Smooth muscle cell (in vitro differentiated cells): ENCODE measurements at regions not wholly inside any gene's neighbourhood (a gene's known extent, or its start where the extent isn't known, plus 50 kb on each side); places are given as distances from the start of the nearest gene placed in this dataset.
A peak's percentile ranks its signal among the peaks of the same experiment; 100 is the strongest.
"Not testable (repeated sequence)": the region's sequence is repeated elsewhere in the genome, so short reads cannot be mapped to it uniquely, and the experiment has no call there.

ENCODE experiments used
- DNase-seq: peaks from one replicate; lab custom pipeline; 2025; ENCODE audit not compliant: unreplicated experiment; lab: John Stamatoyannopoulos, UW
- H2AFZ ChIP-seq: fragments of 200-600 bp; sonication (generic); 2 replicates; pipeline ENCODE4 v1.6.0; 2016; ENCODE audit warnings: antibody characterized with exemption, low read depth, mild to moderate bottlenecking
- H3F3A ChIP-seq: fragments of 200-600 bp; sonication (generic); 2 replicates; pipeline ENCODE4 v1.6.0; 2017; ENCODE audit warnings: antibody characterized with exemption, low read depth
- H3K27ac ChIP-seq: fragments of 200-600 bp; sonication (generic); 2 replicates; pipeline ENCODE4 v1.5.1; 2016; ENCODE audit warnings: low read depth, mild to moderate bottlenecking
- H3K27me3 ChIP-seq: fragments of 200-600 bp; sonication (generic); 2 replicates; pipeline ENCODE4 v1.6.1; 2016; ENCODE audit warnings: low read depth, mild to moderate bottlenecking
- H3K36me3 ChIP-seq: fragments of 200-600 bp; sonication (generic); 2 replicates; pipeline ENCODE4 v1.5.1; 2016; ENCODE audit warnings: low read depth
- H3K4me1 ChIP-seq: fragments of 200-600 bp; sonication (generic); 2 replicates; pipeline ENCODE4 v1.5.1; 2016; ENCODE audit warnings: low read depth
- H3K4me2 ChIP-seq: fragments of 200-600 bp; sonication (generic); 2 replicates; pipeline ENCODE4 v1.6.0; 2016; ENCODE audit warnings: mild to moderate bottlenecking
- H3K4me3 ChIP-seq: fragments of 200-600 bp; sonication (generic); 2 replicates; pipeline ENCODE4 v1.5.1; 2016; ENCODE audit warnings: mild to moderate bottlenecking
- H3K79me2 ChIP-seq: fragments of 200-600 bp; sonication (generic); 2 replicates; pipeline ENCODE4 v1.6.0; 2016; ENCODE audit warnings: low read depth, mild to moderate bottlenecking
- H3K9ac ChIP-seq: fragments of 200-600 bp; sonication (generic); 2 replicates; pipeline ENCODE4 v1.6.0; 2016; ENCODE audit warnings: low read depth
- H3K9me3 ChIP-seq: fragments of 200-600 bp; sonication (generic); replicated peaks from 2 replicates; pipeline ENCODE4 v1.5.1; 2016; ENCODE audit warnings: low read depth
- H4K20me1 ChIP-seq: fragments of 200-600 bp; sonication (generic); 2 replicates; pipeline ENCODE4 v1.6.0; 2016; ENCODE audit warnings: low read depth
- CTCF ChIP-seq: fragments of 200-600 bp; sonication (generic); IDR thresholded peaks from 2 replicates; pipeline ENCODE4 v1.5.1; 2017; ENCODE audit warnings: borderline replicate concordance, mild to moderate bottlenecking, antibody characterized with exemption; ENCODE audit not compliant: insufficient read depth, poor library complexity, severe bottlenecking
- WGBS: methylation state at CpG from one replicate; pipeline ENCODE4 v1.1.7; 2016; ENCODE audit warnings: low lambda C conversion rate; 5-methylcytosine and 5-hydroxymethylcytosine counted together

- no peak overlapping the region for H3K9ac ChIP-seq
- no peak overlapping the region for H3K4me3 ChIP-seq
- no peak for DNase-seq
- no peaks in the 10 kb centered on the region for H3K36me3 ChIP-seq
- H3K27ac ChIP-seq, result no peak overlapping the region
- H3F3A ChIP-seq, result no peaks in the 10 kb centered on the region
- WGBS, result 64% methylated on average over 2 of the region's 2 CpGs
- H3K4me1 ChIP-seq, result no peaks in the 10 kb centered on the region
- TF ChIP-seq CTCF, result no peak
- no peaks in the 10 kb centered on the region for H3K79me2 ChIP-seq
- no peak overlapping the region for H3K4me2 ChIP-seq
- no peaks in the 10 kb centered on the region for H3K27me3 ChIP-seq
- no peaks in the 10 kb centered on the region for H3K9me3 ChIP-seq
- no peaks in the 10 kb centered on the region for H4K20me1 ChIP-seq
- H2AFZ ChIP-seq, result no peak overlapping the region
Measured at GRCh38 chr10:37520488-37520887, 336.9 kb downstream of the ZNF248 start.

- not testable (repeated sequence) for DNase-seq
- 84% methylated on average over 3 of the region's 3 CpGs for WGBS
Measured at GRCh38 chr10:37510520-37510919, 346.9 kb downstream of the ZNF248 start.

GRCh38 chr10:37496061-37496460 is 361.3 kb downstream of the ZNF248 start:
- Histone ChIP-seq H3F3A (no peaks in the 10 kb centered on the region), H3K27me3 (no peaks in the 10 kb centered on the region), H3K4me1 (no peaks in the 10 kb centered on the region), H3K79me2 (no peaks in the 10 kb centered on the region), H3K27ac (no peak overlapping the region), H2AFZ (no peak overlapping the region), H3K36me3 (no peaks in the 10 kb centered on the region), H3K4me3 (no peak overlapping the region), H3K9ac (no peak overlapping the region), H4K20me1 (no peaks in the 10 kb centered on the region), H3K4me2 (no peak overlapping the region), H3K9me3 (no peaks in the 10 kb centered on the region)
- no peak for DNase-seq
- WGBS, result 81% methylated on average over 3 of the region's 3 CpGs
- TF ChIP-seq CTCF, result no peak

More at GRCh38 chr10:37510520-37510919, 346.9 kb downstream of the ZNF248 start:
- not testable (repeated sequence) for H3K36me3 ChIP-seq, H3K27me3 ChIP-seq, H4K20me1 ChIP-seq, H2AFZ ChIP-seq, H3F3A ChIP-seq, H3K4me2 ChIP-seq, H3K9ac ChIP-seq, H3K79me2 ChIP-seq, H3K4me3 ChIP-seq, H3K27ac ChIP-seq, H3K4me1 ChIP-seq, H3K9me3 ChIP-seq

- Histone ChIP-seq H3K4me3 (no peak overlapping the region), H3K9ac (no peak overlapping the region), H3K27ac (no peak overlapping the region), H3K4me1 (no peaks in the 10 kb centered on the region), H3F3A (no peaks in the 10 kb centered on the region), H3K4me2 (no peak overlapping the region), H3K9me3 (no peaks in the 10 kb centered on the region), H3K27me3 (no peaks in the 10 kb centered on the region), H2AFZ (no peak overlapping the region), H4K20me1 (no peaks in the 10 kb centered on the region), H3K79me2 (no peaks in the 10 kb centered on the region), H3K36me3 (no peaks in the 10 kb centered on the region)
- DNase-seq, result no peak
- WGBS, result 54% methylated on average over 1 of the region's 1 CpG
- peak; percentile 11 for TF ChIP-seq CTCF
Measured at GRCh38 chr10:37495415-37495814, 362.0 kb downstream of the ZNF248 start.

GRCh38 chr10:37493185-37493796 is 364.1 kb downstream of the ZNF248 start:
- H3K4me2 ChIP-seq, H3F3A ChIP-seq, DNase-seq, H3K27me3 ChIP-seq, H3K9ac ChIP-seq, H3K79me2 ChIP-seq, H4K20me1 ChIP-seq, H3K27ac ChIP-seq, H3K36me3 ChIP-seq, H3K4me1 ChIP-seq, H2AFZ ChIP-seq, H3K4me3 ChIP-seq, H3K9me3 ChIP-seq: not testable (repeated sequence)
- WGBS, result 70% methylated on average over 3 of the region's 3 CpGs
